Liver (tissue), 8 donors: ENCODE measurements at regions not wholly inside any gene's neighbourhood (a gene's known extent, or its start where the extent isn't known, plus 50 kb on each side); places are given as distances from the start of the nearest gene placed in this dataset.

Source experiments
- DNase-seq: peaks from one replicate; pipeline ENCODE4 v3.0.0-alpha.2; 2017; ENCODE audit warnings: low spot score
- H3K27ac ChIP-seq, 2 donors: one replicate each; pipeline ENCODE4 v1.7.0; 2013; ENCODE audit warnings: inconsistent platforms in 2 of 2, low read length in 2 of 2, control low read depth in 1 of 2, low read depth in 1 of 2, mild to moderate bottlenecking in 1 of 2
- H3K27me3 ChIP-seq, 4 donors: one replicate each; pipeline versions ENCODE4 v1.6.1 to v1.7.0; 2013; ENCODE audit warnings: low read length in 3 of 4, inconsistent platforms in 1 of 4, mild to moderate bottlenecking in 1 of 4, moderate library complexity in 1 of 4; ENCODE audit not compliant: control insufficient read depth in 4 of 4, insufficient read depth in 4 of 4
- H3K36me3 ChIP-seq, 4 donors: one replicate each; pipeline versions ENCODE4 v1.6.1 to v1.7.0; 2013; ENCODE audit warnings: low read length in 3 of 4, mild to moderate bottlenecking in 3 of 4, low read depth in 1 of 4, moderate library complexity in 1 of 4; ENCODE audit not compliant: control insufficient read depth in 4 of 4, insufficient read depth in 3 of 4
- H3K4me1 ChIP-seq, 4 donors: one replicate each; pipeline versions ENCODE4 v1.6.1 to v1.7.0; 2013; ENCODE audit warnings: low read length in 3 of 4, mild to moderate bottlenecking in 3 of 4, moderate library complexity in 1 of 4; ENCODE audit not compliant: control insufficient read depth in 4 of 4, insufficient read depth in 4 of 4
- H3K4me3 ChIP-seq, 3 donors: one replicate each; pipeline versions ENCODE4 v1.6.1 to v1.7.0; 2013; ENCODE audit warnings: low read length in 3 of 3, control low read depth in 1 of 3, low read depth in 1 of 3, mild to moderate bottlenecking in 1 of 3
- H3K9ac ChIP-seq, 2 donors: one replicate each; pipeline ENCODE4 v1.7.0; 2013; ENCODE audit warnings: low read length in 2 of 2, mild to moderate bottlenecking in 2 of 2, moderate library complexity in 2 of 2, control low read depth in 1 of 2, low read depth in 1 of 2
- H3K9me3 ChIP-seq, 4 donors: one replicate each; pipeline versions ENCODE4 v1.6.1 to v1.7.0; 2013; ENCODE audit warnings: low read length in 3 of 4; ENCODE audit not compliant: control insufficient read depth in 4 of 4
- ATF3 ChIP-seq: IDR thresholded peaks from 2 replicates; pipeline ENCODE4 v1.6.1; 2016; ENCODE audit warnings: antibody characterized with exemption
- CTCF ChIP-seq: fragments of 150-350 bp; IDR thresholded peaks from 2 replicates; pipeline ENCODE4 v1.5.1; 2017; ENCODE audit warnings: improper control_type of control experiment, low read depth, low read length; ENCODE audit not compliant: missing input control
- EGR1 ChIP-seq, 2 donors: IDR thresholded peaks; 2 replicates each; pipeline ENCODE4 v1.6.1; 2016 to 2018; ENCODE audit warnings: antibody characterized with exemption in 2 of 2, low read depth in 2 of 2
- FOXA1 ChIP-seq: IDR thresholded peaks from 2 replicates; pipeline ENCODE4 v1.6.1; 2016; ENCODE audit warnings: antibody characterized with exemption
- FOXA2 ChIP-seq: IDR thresholded peaks from 2 replicates; pipeline ENCODE4 v1.6.1; 2016; ENCODE audit warnings: antibody characterized with exemption
- GABPA ChIP-seq, 2 donors: IDR thresholded peaks in 1 of 2; conservative IDR thresholded peaks in 1 of 2; 2 replicates each; pipeline ENCODE4 v1.6.1; 2016; ENCODE audit warnings: antibody characterized with exemption in 2 of 2, mild to moderate bottlenecking in 1 of 2, moderate library complexity in 1 of 2
- HNF4A ChIP-seq, 2 donors: conservative IDR thresholded peaks; 2 replicates each; pipeline ENCODE4 v1.6.1; 2016; ENCODE audit warnings: antibody characterized with exemption in 2 of 2, mild to moderate bottlenecking in 2 of 2
- HNF4G ChIP-seq: IDR thresholded peaks from 2 replicates; pipeline ENCODE4 v1.6.1; 2016; ENCODE audit warnings: antibody characterized with exemption
- JUND ChIP-seq, 2 donors: IDR thresholded peaks; 2 replicates each; pipeline ENCODE4 v1.6.1; 2016; ENCODE audit warnings: antibody characterized with exemption in 2 of 2
- MAX ChIP-seq: IDR thresholded peaks from 2 replicates; pipeline ENCODE4 v1.6.1; 2016; ENCODE audit warnings: antibody characterized with exemption
- NR2F2 ChIP-seq: IDR thresholded peaks from 2 replicates; pipeline ENCODE4 v1.6.1; 2016; ENCODE audit warnings: antibody characterized with exemption
- RAD21 ChIP-seq, 2 donors: IDR thresholded peaks; 2 replicates each; pipeline ENCODE4 v1.6.1; 2016; ENCODE audit warnings: antibody characterized with exemption in 2 of 2, mild to moderate bottlenecking in 2 of 2
- REST ChIP-seq: IDR thresholded peaks from 2 replicates; pipeline ENCODE4 v1.6.1; 2016; ENCODE audit warnings: antibody characterized with exemption, mild to moderate bottlenecking
- SP1 ChIP-seq: IDR thresholded peaks from 2 replicates; pipeline ENCODE4 v1.6.1; 2018; ENCODE audit warnings: antibody characterized with exemption, mild to moderate bottlenecking
- TAF1 ChIP-seq: conservative IDR thresholded peaks from 2 replicates; pipeline ENCODE4 v1.6.1; 2016; ENCODE audit warnings: antibody characterized with exemption, mild to moderate bottlenecking
- YY1 ChIP-seq: IDR thresholded peaks from 2 replicates; pipeline ENCODE4 v1.6.1; 2016; ENCODE audit warnings: antibody characterized with exemption, mild to moderate bottlenecking
- ZBTB33 ChIP-seq: IDR thresholded peaks from 2 replicates; pipeline ENCODE4 v1.6.1; 2016; ENCODE audit warnings: antibody characterized with exemption
- WGBS: extraction: QIAGEN DNeasy Blood & Tissue Kit; methylation state at CpG from one replicate; pipeline ENCODE4 v1.1.7; 2013; 5-methylcytosine and 5-hydroxymethylcytosine counted together
- donor health status: healthy.
- donor health status: healthy.
- donor health status: healthy.
- donor health status: healthy.
- donor health status: healthy.

- no peaks in the 10 kb centered on the region for H3K27me3 ChIP-seq
- TF ChIP-seq HNF4A (conservative IDR thresholded peaks at IDR 0.05) (no peak), ZBTB33 (no peak), NR2F2 (no peak), TAF1 (no peak), FOXA1 (no peak), ATF3 (no peak), EGR1 (IDR thresholded peaks at IDR 0.05; ENCODE audit: low read depth in 2 of 2) (no peak), YY1 (no peak), REST (no peak), RAD21 (IDR thresholded peaks at IDR 0.05) (no peak), GABPA (IDR thresholded peaks at IDR 0.05 in 1 of 2, conservative IDR thresholded peaks at IDR 0.05 in 1 of 2) (no peak), JUND (IDR thresholded peaks at IDR 0.05) (no peak), MAX (no peak)
- no peaks in the 10 kb centered on the region for H3K36me3 ChIP-seq
- H3K9me3 ChIP-seq = peaks cover 0 to 1% (median 0%) of the 10 kb centered on the region in 4 donors
- 47% methylated on average over 2 of the region's 2 CpGs for WGBS
- H3K4me1 ChIP-seq = no peaks in the 10 kb centered on the region
- H3K27ac ChIP-seq = no peak overlapping the region
- no peak overlapping the region for H3K9ac ChIP-seq
- DNase-seq = no peak
- no peak overlapping the region for H3K4me3 ChIP-seq
Measured at GRCh38 chr21:19122356-19122755, 718.8 kb upstream of the TMPRSS15 start.

- TF ChIP-seq RAD21 (IDR thresholded peaks at IDR 0.05) = no peak
- TF ChIP-seq TAF1 = no peak
- no peak for TF ChIP-seq ATF3
- no peak for TF ChIP-seq NR2F2
- no peak for TF ChIP-seq MAX
- TF ChIP-seq YY1 = no peak
- no peak for TF ChIP-seq CTCF
- TF ChIP-seq FOXA1 = no peak
- TF ChIP-seq GABPA (IDR thresholded peaks at IDR 0.05 in 1 of 2, conservative IDR thresholded peaks at IDR 0.05 in 1 of 2) = no peak
- no peak for TF ChIP-seq HNF4G
- TF ChIP-seq FOXA2 = no peak
- TF ChIP-seq SP1 = no peak
- no peak for DNase-seq
- WGBS = 79% methylated on average over 5 of the region's 5 CpGs
- Histone ChIP-seq H3K9ac (no peak overlapping the region), H3K27me3 (no peaks in the 10 kb centered on the region), H3K4me3 (no peak overlapping the region), H3K9me3 (peaks cover 0 to 1% (median 0%) of the 10 kb centered on the region in 4 donors), H3K4me1 (no peaks in the 10 kb centered on the region), H3K27ac (no peak overlapping the region), H3K36me3 (no peaks in the 10 kb centered on the region)
Measured at GRCh38 chr21:19123053-19123452, 719.5 kb upstream of the TMPRSS15 start.
